HG03025 (cell line): ENCODE measurements at regions not wholly inside any gene's neighbourhood (a gene's known extent, or its start where the extent isn't known, plus 50 kb on each side); places are given as distances from the start of the nearest gene placed in this dataset.

Source experiments
- ATAC-seq: cut with Tn5 transposase; IDR thresholded peaks from one replicate; pipeline ENCODE4 v1.9.1; 2021; ENCODE audit warnings: mild to moderate bottlenecking, moderate library complexity; ENCODE audit not compliant: unreplicated experiment, low FRiP score

GRCh38 chr15:97140216-97140615, 809.7 kb downstream of the NR2F2 start:
- no peak for ATAC-seq

GRCh38 chr15:97141360-97141759, 810.9 kb downstream of the NR2F2 start:
- no peak for ATAC-seq

GRCh38 chr15:97141871-97142270, 811.4 kb downstream of the NR2F2 start:
- ATAC-seq = no peak

DNA sequence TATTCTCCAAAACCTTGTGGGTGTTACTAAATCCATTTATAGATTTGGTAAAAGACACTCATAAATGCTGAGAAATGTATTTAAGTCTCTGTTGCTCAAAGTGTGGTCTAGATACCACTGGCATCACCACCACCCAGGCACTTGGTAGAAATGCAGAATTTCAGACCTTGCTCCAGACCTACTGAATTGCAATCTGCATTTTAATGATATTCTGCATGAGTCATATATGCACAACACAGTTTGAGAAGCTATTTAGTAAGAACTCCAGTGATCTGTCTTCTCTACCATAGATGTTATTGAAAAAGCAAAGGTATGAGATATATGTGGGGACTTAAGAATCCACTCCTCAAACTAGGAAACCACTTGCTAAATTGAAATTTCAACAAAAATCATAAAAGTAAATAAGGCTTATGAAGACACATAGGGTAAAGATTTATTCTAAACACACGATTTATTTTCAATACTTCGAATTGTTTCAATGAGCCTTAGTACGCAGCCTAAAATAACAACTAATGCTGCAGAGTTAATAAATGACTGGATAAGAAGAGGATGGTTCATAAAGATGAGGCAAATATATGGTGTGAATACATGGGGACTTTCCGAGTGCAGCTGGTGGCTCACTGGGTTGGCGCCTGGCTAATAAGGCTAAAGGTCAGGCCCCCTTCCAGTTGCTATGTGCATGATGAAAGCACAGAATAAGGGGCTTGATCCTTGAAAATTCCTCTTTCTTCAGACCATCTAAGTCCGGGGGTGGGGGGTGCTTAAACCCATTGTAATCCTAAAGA, 813.3 kb downstream of the NR2F2 start:
- no peak for ATAC-seq

GRCh38 chr15:97144377-97144711, 813.8 kb downstream of the NR2F2 start:
- ATAC-seq = no peak

- ATAC-seq = no peak
Measured at GRCh38 chr15:97146929-97147870, 813.3 kb upstream of the ARRDC4 start.

GRCh38 chr15:97153356-97153965, 807.0 kb upstream of the ARRDC4 start:
- ATAC-seq = no peak

DNA sequence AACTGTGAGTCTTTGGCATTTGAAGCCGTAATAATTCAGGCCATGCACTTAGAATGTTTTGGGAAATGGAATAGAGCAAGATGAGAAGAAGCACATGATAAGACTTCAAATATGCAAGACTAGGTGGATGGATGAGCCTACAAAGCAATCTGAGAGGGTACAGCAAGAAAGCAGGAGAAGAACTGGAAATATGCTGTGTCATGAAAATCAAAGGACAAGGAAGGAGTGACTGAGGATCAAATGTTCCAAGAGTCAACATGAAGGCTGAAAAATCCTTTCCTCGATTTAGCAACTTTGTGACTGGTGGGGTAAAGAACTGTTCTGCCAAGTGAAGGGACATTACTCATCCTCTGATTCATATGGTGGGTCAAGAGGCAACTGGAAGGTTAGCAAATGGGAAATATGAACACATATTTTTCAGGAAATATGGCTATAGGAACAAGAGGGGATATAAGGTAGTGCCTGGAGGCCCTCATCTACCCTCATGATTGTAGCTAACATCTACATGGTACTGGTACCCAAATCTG, 803.7 kb upstream of the ARRDC4 start:
- no peak for ATAC-seq

DNA sequence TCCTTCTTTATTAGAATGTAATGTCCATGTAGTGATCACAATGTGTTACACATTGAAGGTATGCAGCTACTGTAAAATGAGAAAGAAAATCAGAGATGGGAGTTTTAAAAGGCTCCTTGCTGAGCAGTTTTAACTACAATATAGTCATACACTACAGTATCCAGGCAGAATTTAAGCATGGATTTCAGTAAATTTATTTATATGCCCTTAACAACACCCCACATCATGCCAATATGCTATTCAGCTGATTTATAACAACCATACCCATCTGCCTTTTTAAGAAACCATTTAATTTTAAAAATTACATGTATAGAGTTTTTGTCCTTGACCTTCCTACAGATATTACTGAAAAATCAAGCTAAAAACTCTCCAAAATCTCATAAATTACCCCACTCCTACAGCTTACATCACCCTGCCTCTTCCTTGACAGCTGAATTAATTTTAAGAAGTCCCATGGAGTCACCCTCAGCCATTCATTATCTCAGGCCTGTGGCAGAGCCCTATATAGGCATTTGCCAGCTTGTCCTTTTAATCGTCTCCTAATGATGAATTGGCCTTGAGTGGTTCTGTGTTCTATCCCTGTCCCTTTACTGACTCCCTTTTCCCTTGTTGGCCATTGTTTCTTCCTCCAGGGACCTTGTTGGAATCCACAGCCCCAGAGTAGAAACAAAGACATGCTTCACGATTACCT, 797.6 kb upstream of the ARRDC4 start:
- ATAC-seq = no peak

- no peak for ATAC-seq
Measured at GRCh38 chr15:97165205-97165604, 795.3 kb upstream of the ARRDC4 start.

DNA sequence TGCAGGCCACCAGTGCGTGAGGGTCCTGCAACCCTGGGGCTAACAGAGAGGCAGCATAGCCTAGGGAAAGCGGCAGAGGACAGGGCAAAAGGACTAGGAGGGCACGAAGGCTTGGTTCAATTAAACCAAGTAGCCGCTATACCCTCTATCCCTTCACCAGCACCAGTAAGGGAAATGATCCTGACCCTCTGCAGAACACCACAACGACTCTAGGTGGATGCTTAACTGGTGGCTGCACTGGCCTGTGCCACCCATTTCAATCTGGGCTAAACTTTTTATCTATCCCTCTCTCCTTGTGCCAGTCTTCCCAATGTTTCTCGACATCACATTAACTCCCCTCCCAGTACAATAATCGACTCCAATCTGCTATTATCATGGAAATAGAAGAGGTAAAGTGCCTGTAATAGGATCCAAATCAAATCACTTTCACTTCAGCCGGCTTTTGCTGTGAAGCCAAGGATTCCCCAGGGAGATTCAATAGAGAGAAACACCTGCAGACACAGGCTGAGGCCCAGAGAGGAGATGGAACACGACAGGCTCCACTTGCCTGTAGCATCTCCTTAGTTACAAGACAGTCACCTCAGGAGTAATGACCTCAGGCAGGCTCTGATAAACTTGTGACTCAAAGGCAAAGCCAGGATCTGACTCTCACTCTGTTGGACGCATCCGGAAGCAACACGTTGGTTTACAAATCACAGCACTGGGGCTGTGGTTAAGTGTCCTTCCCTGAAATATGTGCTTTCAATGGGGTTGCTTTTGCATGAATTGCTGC, 791.6 kb upstream of the ARRDC4 start:
- no peak for ATAC-seq

DNA sequence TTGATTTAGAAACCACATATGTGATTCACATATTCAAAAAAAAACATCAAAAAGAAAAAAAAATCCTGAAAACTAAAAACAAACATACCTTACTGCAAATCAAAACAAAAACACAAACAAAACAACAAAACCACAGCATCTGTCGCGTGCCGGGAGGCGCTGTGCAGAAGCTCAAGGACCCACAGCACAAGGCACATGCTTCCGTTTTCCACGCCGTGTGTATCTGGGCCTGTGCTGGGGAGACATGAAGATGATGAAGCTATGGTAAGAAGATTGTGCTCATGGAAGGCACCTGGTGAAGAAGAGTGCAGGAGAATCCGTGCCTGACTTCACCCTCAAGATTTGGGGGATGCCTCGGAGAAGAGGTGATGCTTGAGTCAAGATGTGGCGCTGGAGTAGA, 788.9 kb upstream of the ARRDC4 start:
- no peak for ATAC-seq

GRCh38 chr15:97174886-97175540, 785.5 kb upstream of the ARRDC4 start:
- ATAC-seq = no peak

- no peak for ATAC-seq
Measured at GRCh38 chr15:97177151-97177577, 783.3 kb upstream of the ARRDC4 start.

- ATAC-seq = no peak
Measured at GRCh38 chr15:97182581-97182980, 777.9 kb upstream of the ARRDC4 start.

DNA sequence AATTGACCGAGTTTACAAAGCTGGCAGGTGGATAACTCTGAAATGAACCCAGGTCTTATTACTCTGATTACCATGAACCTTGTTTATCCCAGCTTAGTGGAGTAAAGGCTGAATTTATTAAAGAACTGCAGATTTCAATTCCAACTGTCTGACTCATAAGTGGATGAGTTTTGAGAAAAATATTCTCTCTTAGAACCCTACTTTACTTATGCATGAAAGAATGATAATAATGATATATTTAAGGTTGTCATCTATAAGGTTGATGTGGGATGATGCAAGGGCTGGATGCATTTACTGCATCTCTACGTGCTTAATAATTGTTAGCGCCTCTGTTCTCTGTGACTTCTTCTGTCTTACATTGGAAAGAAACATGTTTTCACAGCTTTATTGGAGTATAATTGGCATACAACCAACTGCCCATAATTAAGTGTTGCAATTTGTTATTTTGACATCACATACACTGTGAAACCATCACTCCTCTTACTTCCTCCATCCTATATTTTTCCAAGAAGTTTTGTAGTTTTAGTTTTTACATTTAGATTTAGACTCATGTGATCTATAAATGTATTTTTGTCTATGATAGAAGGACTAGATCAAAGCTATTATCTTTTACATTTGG, 771.2 kb upstream of the ARRDC4 start:
- ATAC-seq = no peak

GRCh38 chr15:97194750-97195149, 765.8 kb upstream of the ARRDC4 start:
- ATAC-seq = no peak

DNA sequence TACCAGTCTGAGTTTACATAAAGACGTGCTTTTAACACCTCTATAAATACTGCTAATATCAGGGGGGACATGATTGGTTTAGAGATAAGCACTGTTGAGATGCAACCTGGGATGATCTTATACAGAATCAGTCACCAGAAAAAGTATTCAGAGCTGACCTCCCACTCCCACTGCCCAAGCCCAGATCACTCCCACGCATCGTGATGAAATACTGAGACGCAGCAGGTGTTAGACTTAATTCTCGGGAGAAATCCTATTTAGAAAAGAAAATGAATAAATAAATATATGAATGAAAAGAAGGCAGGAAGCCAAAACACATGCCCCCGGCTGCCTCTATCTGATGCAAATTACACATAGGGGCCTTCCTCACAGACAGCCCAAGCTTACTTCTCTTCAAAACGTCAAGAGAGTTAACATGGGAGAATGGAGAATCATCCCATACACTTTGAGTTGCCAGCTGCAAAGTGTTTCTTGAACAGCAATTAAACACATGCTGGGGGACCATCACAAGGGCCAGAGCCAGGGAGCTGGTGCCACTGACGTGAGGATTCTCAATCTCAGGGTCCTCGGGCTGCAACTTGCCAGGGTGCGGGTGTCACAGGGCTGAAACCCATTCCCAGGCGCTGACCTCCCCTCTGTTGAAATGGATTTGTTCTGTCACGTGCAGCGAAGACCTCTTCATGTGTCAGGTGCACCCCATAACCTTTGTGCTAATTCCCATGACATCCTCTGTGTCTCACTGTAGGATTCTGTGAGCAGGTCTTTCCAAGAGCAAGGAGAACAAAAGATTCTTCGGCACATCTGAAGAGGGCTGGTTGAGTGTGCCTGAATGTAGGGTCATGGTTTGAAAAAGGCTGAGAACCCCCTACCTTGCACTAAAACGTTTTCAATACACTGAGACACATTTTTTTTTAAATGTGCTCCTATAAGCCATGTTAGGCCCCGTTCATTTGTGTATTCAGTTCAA, 764.2 kb upstream of the ARRDC4 start:
- ATAC-seq = no peak
